Fibroblast of skin of left quadriceps (primary cell): ENCODE measurements at regions not wholly inside any gene's neighbourhood (a gene's known extent, or its start where the extent isn't known, plus 50 kb on each side); places are given as distances from the start of the nearest gene placed in this dataset.
"Not testable (repeated sequence)": the region's sequence is repeated elsewhere in the genome, so short reads cannot be mapped to it uniquely, and the experiment has no call there.

Source experiments
- DNase-seq, 2 experiments: peaks; one replicate each; pipeline ENCODE4 v3.0.0-alpha.2; 2013; ENCODE audit warnings: low read depth in 2 of 2

- no peak for DNase-seq
Observed at GRCh38 chr16:6728381-6728780, 604.3 kb upstream of the RBFOX1 start.

- DNase-seq = no peak
Observed at GRCh38 chr16:6726621-6727020, 606.0 kb upstream of the RBFOX1 start.

GRCh38 chr16:6725634-6726331, 606.9 kb upstream of the RBFOX1 start:
- no peak for DNase-seq

- DNase-seq = not testable (repeated sequence)
Observed at GRCh38 chr16:6725206-6725605, 607.4 kb upstream of the RBFOX1 start.

- no peak for DNase-seq
Observed at GRCh38 chr16:6722786-6723185, 609.9 kb upstream of the RBFOX1 start.

- no peak for DNase-seq
Observed at GRCh38 chr16:6714510-6714909, 618.1 kb upstream of the RBFOX1 start.

- no peak for DNase-seq
Observed at GRCh38 chr16:6709736-6710135, 622.9 kb upstream of the RBFOX1 start.

- no peak for DNase-seq
Observed at GRCh38 chr16:6708576-6709215, 623.9 kb upstream of the RBFOX1 start.

- no peak for DNase-seq
Observed at GRCh38 chr16:6704306-6704930, 628.2 kb upstream of the RBFOX1 start.

GRCh38 chr16:6701096-6701495, 631.5 kb upstream of the RBFOX1 start:
- DNase-seq = no peak

GRCh38 chr16:6698548-6698947, 634.1 kb upstream of the RBFOX1 start:
- no peak for DNase-seq

- no peak for DNase-seq
Observed at GRCh38 chr16:6695666-6696065, 637.0 kb upstream of the RBFOX1 start.

GRCh38 chr16:6694636-6695035, 638.0 kb upstream of the RBFOX1 start:
- DNase-seq = no peak

GRCh38 chr16:6693418-6693817, 639.2 kb upstream of the RBFOX1 start:
- not testable (repeated sequence) for DNase-seq

- no peak for DNase-seq
Observed at GRCh38 chr16:6692874-6693273, 639.8 kb upstream of the RBFOX1 start.

GRCh38 chr16:6690741-6691140, 641.9 kb upstream of the RBFOX1 start:
- DNase-seq = no peak

- DNase-seq = no peak
Observed at GRCh38 chr16:6689643-6690042, 643.0 kb upstream of the RBFOX1 start.

- DNase-seq = no peak
Observed at GRCh38 chr16:6687593-6687992, 645.1 kb upstream of the RBFOX1 start.

GRCh38 chr16:6684076-6684673, 648.5 kb upstream of the RBFOX1 start:
- DNase-seq = no peak

GRCh38 chr16:6682142-6682811, 650.4 kb upstream of the RBFOX1 start:
- no peak for DNase-seq

GRCh38 chr16:6678586-6678985, 654.1 kb upstream of the RBFOX1 start:
- DNase-seq = no peak

- no peak for DNase-seq
Observed at GRCh38 chr16:6674071-6674470, 658.6 kb upstream of the RBFOX1 start.
